ENCODE measurements at regions not wholly inside any gene's neighbourhood (a gene's known extent, or its start where the extent isn't known, plus 50 kb on each side); places are given as distances from the start of the nearest gene placed in this dataset.

DNA sequence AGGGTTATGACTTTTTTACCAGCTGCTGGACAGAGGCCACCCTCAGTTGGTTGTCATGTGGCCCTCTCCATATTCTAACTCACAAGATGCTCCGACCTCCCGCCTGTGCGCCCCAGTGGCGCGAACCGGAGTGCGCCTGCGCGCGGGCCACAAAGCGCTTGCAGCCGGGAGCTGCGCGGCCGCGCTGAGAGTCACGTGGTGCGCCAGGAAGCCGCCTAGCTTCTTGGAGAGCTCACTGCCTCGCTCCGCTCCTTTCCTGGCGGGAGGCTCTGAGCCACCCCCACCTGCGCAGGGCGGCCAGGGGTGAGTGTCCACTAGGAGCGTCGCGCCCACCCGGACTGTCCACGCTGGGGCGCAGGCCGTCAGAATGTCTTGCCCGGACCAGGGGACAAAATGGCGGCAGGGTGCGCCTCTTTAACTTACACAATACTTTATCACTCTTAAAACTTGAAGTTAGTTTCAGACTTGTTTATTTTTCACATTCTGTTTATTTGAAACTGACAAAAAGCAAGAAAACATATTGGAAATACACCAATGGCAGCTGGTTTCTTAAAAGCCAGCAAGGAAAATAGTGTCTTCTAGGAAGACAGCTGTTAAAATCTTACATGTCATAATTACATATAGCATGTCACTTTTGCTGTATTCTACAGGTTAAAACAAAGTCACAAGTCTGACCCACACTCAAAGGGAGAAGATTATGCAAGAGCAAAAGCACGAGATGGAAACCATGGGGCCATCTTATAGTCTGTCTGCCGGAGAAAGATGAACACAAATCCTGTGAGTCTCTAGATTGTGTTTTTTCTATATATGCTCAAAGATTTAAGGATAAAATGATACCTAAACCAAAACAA is 357.9 kb downstream of the CNTNAP4 start:
- no peak overlapping the region for H3K27ac ChIP-seq (ENCODE audit: low read depth, low read length, poor library complexity, severe bottlenecking)

DNA sequence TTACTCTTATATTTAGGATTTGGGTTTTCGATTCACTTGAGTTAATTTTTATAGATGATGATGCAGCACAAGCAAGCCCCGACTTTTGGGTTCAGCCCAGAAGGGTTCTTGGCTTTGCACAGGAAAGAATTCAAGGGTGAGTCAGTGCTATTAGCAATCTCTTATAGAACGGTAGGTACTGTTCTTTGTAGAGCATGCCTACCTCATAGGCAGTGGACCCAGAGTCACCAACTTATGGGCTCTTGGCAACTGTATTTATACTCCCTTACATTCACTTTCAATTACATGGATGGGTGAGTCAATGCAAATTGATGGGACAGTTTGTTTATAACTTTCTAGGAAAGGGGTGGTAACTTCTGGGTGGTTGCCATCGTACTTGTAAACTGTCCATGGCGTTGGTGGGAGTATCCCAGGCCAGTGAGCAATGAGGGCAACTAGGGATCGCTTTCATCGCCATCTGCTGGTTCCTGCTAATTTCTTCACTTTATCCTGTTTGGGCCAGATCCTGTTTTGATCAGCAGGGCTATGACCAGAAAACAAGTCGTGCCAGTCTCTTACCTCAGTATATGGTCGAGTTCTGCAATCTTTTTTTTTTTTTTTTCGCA is 362.6 kb downstream of the CNTNAP4 start:
- Histone ChIP-seq H3K79me2 (ENCODE audit: insufficient read depth, low read length) (no peaks in the 10 kb centered on the region), H3K4me3 (ENCODE audit: low read depth, low read length, poor library complexity, severe bottlenecking) (no peak overlapping the region), H3K9me2 (ENCODE audit: low read depth, low read length) (no peaks in the 10 kb centered on the region), H3K9me3 (ENCODE audit: low read length) (no peaks in the 10 kb centered on the region), H3K27me3 (ENCODE audit: insufficient read depth, low read length) (no peaks in the 10 kb centered on the region), H2AFZ (ENCODE audit: low read length) (no peak overlapping the region), H3K27ac (ENCODE audit: low read depth, low read length, poor library complexity, severe bottlenecking) (no peak overlapping the region), H3K9ac (ENCODE audit: low read length) (no peak overlapping the region), H4K20me1 (ENCODE audit: insufficient read depth, low read length) (no peaks in the 10 kb centered on the region), H3K4me2 (ENCODE audit: low read length) (no peak overlapping the region), H3F3A (ENCODE audit: insufficient read depth, low read length) (no peaks in the 10 kb centered on the region), H3K36me3 (ENCODE audit: insufficient read depth, low read length) (no peaks in the 10 kb centered on the region), H3K4me1 (ENCODE audit: insufficient read depth, low read length, severe bottlenecking) (no peaks in the 10 kb centered on the region)
- TF ChIP-seq, protein P1, sequence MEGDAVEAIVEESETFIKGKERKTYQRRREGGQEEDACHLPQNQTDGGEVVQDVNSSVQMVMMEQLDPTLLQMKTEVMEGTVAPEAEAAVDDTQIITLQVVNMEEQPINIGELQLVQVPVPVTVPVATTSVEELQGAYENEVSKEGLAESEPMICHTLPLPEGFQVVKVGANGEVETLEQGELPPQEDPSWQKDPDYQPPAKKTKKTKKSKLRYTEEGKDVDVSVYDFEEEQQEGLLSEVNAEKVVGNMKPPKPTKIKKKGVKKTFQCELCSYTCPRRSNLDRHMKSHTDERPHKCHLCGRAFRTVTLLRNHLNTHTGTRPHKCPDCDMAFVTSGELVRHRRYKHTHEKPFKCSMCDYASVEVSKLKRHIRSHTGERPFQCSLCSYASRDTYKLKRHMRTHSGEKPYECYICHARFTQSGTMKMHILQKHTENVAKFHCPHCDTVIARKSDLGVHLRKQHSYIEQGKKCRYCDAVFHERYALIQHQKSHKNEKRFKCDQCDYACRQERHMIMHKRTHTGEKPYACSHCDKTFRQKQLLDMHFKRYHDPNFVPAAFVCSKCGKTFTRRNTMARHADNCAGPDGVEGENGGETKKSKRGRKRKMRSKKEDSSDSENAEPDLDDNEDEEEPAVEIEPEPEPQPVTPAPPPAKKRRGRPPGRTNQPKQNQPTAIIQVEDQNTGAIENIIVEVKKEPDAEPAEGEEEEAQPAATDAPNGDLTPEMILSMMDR (IDR thresholded peaks at IDR 0.05; ENCODE audit: low read length), result peak; percentile 29; the same call in 1 of the 2 replicates
- TF ChIP-seq EZH2 (IDR thresholded peaks at IDR 0.05; ENCODE audit: borderline replicate concordance, low read length), result no peak

More for the DNA sequence above, 357.9 kb downstream of the CNTNAP4 start:
- Histone ChIP-seq H2AFZ (ENCODE audit: low read length) (no peak overlapping the region), H3K27me3 (ENCODE audit: insufficient read depth, low read length) (no peaks in the 10 kb centered on the region), H3K79me2 (ENCODE audit: insufficient read depth, low read length) (no peaks in the 10 kb centered on the region), H3K36me3 (ENCODE audit: insufficient read depth, low read length) (no peaks in the 10 kb centered on the region), H3F3A (ENCODE audit: insufficient read depth, low read length) (no peaks in the 10 kb centered on the region), H4K20me1 (ENCODE audit: insufficient read depth, low read length) (no peaks in the 10 kb centered on the region), H3K9ac (ENCODE audit: low read length) (no peak overlapping the region), H3K4me2 (ENCODE audit: low read length) (no peak overlapping the region), H3K9me3 (ENCODE audit: low read length) (no peaks in the 10 kb centered on the region), H3K4me1 (ENCODE audit: insufficient read depth, low read length, severe bottlenecking) (no peaks in the 10 kb centered on the region), H3K4me3 (ENCODE audit: low read depth, low read length, poor library complexity, severe bottlenecking) (no peak overlapping the region), H3K9me2 (ENCODE audit: low read depth, low read length) (no peaks in the 10 kb centered on the region)
- TF ChIP-seq EZH2 (IDR thresholded peaks at IDR 0.05; ENCODE audit: borderline replicate concordance, low read length), result no peak

GRCh38 chr16:76650582-76650981 is 373.4 kb downstream of the CNTNAP4 start:
- no peaks in the 10 kb centered on the region for H3K9me2 ChIP-seq (ENCODE audit: low read depth, low read length)
- no peaks in the 10 kb centered on the region for H3K36me3 ChIP-seq (ENCODE audit: insufficient read depth, low read length)
- H3K4me1 ChIP-seq (ENCODE audit: insufficient read depth, low read length, severe bottlenecking), result no peaks in the 10 kb centered on the region
- no peak overlapping the region for H3K4me3 ChIP-seq (ENCODE audit: low read depth, low read length, poor library complexity, severe bottlenecking)
- H3F3A ChIP-seq (ENCODE audit: insufficient read depth, low read length), result no peaks in the 10 kb centered on the region
- no peaks in the 10 kb centered on the region for H3K27me3 ChIP-seq (ENCODE audit: insufficient read depth, low read length)
- no peaks in the 10 kb centered on the region for H3K9me3 ChIP-seq (ENCODE audit: low read length)
- no peaks in the 10 kb centered on the region for H4K20me1 ChIP-seq (ENCODE audit: insufficient read depth, low read length)
- TF ChIP-seq EZH2 (IDR thresholded peaks at IDR 0.05; ENCODE audit: borderline replicate concordance, low read length), result no peak
- TF ChIP-seq, protein P1 (IDR thresholded peaks at IDR 0.05; ENCODE audit: low read length), result no peak
- H3K79me2 ChIP-seq (ENCODE audit: insufficient read depth, low read length), result no peaks in the 10 kb centered on the region
- no peak overlapping the region for H3K27ac ChIP-seq (ENCODE audit: low read depth, low read length, poor library complexity, severe bottlenecking)
- no peak overlapping the region for H2AFZ ChIP-seq (ENCODE audit: low read length)
- no peak overlapping the region for H3K4me2 ChIP-seq (ENCODE audit: low read length)
- no peak overlapping the region for H3K9ac ChIP-seq (ENCODE audit: low read length)

All from OCI-LY1 (cell line).